Activated CD4-positive, CD25-positive, alpha-beta regulatory T cell (primary cell): ENCODE measurements at regions not wholly inside any gene's neighbourhood (a gene's known extent, or its start where the extent isn't known, plus 50 kb on each side); places are given as distances from the start of the nearest gene placed in this dataset.
"Not testable (repeated sequence)": the region's sequence is repeated elsewhere in the genome, so short reads cannot be mapped to it uniquely, and the experiment has no call there.

Experiments
- DNase-seq, 4 experiments: peaks; one replicate each; lab custom pipeline; 2025; lab: John Stamatoyannopoulos, UW

GRCh38 chr20:5492937-5493336 is 117.9 kb downstream of the GPCPD1 start:
- DNase-seq: no peak

DNA sequence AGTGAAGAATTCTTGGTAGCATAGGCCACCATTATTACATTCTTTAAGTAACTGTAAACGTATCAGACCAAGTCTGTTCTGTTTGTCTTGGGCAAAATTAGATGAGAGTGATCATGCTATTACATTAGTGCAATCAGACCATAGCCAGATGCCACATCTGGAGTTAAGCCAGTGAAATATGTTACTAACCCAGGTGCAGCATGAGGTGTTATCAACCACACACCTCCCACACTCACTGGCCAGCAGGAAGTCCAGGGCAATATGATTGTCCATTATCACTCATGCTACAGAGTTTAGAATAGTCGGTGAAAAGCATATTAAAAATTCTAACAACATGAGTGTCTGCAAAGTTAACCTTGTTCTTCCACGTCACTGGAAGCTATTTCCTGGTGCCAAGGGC is 119.4 kb downstream of the GPCPD1 start:
- DNase-seq: no peak

- DNase-seq: no peak
Observed at GRCh38 chr20:5489601-5490000, 121.2 kb downstream of the GPCPD1 start.

DNA sequence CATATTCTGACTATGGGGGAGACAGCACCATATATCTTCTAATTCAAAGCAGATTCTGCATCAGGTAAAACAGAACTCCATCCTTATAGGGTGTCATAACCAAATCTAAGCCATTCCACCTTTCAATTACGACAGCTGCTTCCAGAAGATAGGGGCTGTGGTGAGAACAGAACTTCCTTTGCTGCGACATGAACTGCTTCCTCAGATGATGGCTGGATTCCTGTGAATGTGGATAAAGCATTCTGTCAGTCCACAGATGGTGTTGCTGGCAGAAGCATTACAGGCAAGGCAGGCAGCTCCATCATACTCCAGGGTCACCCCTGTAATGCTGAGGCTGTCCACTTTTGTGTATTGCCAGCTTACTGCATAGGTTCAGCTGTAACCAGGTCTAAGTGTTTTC is 122.0 kb downstream of the GPCPD1 start:
- no peak for DNase-seq

DNA sequence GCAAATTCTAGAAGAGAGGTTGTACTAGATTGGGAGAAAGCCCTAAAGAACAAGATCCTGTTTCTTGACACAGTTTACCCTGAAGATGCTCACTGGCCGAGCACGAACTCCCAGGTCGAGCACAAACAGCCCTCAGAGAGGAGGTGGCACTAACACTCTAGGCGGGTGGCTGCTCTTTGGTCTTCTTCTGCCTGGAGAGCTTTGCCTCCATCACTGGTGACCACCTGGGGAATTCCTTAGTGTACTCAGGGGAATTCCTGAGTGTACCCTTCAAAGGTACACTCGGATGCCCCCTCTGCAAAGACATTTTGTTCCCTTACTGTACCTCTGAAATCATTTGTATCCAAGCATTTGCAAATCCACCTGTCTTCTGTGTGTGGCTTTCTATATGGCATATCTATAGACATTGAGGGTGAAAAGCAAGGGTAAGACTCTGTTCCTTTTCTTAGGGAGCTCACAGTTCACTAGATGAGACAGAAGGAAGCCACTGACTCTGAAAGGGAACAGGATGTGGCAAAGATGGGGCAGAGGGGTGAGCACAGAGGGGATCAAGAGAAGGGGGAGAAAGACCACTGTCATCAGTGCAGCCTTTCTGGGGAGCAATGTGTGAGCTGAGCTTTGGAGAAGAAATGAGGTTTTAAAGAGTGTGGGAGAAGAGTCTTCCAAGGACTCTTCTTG is 124.3 kb downstream of the GPCPD1 start:
- no peak for DNase-seq

- no peak for DNase-seq
Observed at GRCh38 chr20:5484926-5485325, 125.9 kb downstream of the GPCPD1 start.

- no peak for DNase-seq
Observed at GRCh38 chr20:5484346-5484745, 126.5 kb downstream of the GPCPD1 start.

GRCh38 chr20:5482791-5483190 is 128.0 kb downstream of the GPCPD1 start:
- DNase-seq: no peak

DNA sequence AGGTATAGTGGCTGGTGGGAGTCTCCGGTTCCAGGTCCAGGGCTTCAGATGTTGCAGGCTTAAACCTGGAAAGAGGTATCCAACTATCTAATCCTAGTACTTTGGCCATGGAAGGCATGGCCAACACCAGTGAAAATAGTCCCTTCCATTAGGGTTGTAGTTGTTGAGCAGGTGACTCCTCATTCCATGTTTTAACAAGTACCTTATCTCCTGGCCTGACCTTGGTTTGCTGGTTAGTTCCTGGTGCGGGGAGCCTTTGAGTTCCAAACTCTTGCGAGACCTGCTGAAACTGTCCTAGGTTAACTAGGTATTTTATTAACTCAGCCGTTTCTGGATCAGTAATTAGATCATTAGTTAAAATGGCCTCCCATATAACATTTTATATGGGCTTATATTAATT is 128.9 kb downstream of the GPCPD1 start:
- no peak for DNase-seq

DNA sequence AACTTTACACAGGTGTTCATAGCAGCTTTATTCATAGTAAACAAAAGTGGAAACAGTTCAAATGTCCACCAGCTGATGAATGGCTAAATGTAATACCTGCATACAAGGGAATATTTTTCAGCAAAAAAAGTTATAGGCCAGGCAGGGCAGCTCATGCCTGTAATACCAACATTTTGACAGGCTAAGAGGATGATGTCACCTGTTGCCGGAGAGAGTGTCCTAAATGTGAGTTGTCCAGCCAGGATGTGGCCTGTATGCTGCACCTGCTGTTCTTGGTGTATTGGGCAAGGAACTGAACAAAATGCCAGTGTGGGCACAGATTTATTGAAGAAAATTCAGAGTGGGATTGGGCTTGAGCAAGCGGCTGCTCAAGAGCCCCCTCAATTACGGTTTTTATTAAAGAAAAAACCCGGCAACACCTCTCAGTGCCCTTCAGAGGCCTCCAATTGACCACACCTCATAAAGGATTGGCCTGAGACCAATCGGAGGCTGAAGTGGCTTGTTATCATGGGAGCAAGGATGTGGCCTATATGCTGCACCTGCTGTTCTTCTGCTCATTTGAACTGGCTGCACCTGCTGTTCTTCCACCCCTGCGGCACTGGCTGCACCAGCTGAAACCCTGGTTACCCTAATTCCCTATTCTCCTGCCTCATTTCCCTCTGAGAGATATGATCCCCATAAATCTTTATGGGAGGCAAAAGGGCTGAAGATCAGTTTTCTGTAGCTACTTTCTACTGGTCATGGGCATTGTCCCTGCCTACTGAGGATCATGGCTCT is 129.8 kb downstream of the GPCPD1 start:
- no peak for DNase-seq

GRCh38 chr20:5474646-5475550 is 135.9 kb downstream of the GPCPD1 start:
- DNase-seq: no peak

- DNase-seq: not testable (repeated sequence)
Observed at GRCh38 chr20:5471866-5472265, 138.9 kb downstream of the GPCPD1 start.

GRCh38 chr20:5471368-5471767 is 139.4 kb downstream of the GPCPD1 start:
- no peak for DNase-seq

DNA sequence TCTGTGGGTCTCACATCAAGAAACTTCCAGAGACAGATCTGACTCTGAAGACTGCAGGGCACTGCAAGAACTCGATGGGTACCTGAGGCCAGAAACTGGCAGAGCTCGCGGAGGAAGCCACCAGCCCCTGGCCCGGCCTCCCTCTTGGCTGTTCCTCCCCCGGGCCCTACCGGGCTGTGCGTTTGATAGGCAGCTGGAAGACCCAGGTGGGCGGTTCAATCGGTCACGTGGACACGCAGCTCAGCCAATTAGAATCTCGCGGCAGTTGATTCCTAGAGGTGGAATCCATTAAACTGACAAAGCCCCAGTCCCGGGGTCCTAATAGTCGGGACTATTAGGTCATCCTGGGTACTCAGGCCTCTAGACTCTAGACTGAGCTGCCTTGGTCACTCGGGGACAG is 139.9 kb downstream of the GPCPD1 start:
- no peak for DNase-seq

DNA sequence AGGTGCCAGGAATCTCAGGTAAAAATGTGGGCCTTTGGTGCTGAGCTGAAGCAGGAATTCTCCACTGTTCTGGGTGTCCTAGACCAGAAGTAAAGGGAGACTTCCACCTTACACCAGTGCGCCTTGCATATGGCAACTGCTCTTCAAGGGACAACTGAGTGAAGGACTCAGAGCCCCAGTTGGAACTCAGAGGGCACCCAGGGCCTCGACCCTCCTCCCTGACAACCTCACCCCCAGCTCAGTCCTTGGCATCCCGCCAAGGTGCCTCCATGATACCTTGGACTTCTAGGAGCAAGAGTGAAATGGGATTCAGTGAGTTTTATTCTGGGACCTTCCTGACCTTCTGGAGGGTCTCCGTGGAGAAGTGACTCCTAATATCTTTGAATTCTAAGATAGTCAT is 140.3 kb downstream of the GPCPD1 start:
- DNase-seq: no peak

- no peak for DNase-seq
Observed at GRCh38 chr20:5469111-5469510, 141.7 kb downstream of the GPCPD1 start.

DNA sequence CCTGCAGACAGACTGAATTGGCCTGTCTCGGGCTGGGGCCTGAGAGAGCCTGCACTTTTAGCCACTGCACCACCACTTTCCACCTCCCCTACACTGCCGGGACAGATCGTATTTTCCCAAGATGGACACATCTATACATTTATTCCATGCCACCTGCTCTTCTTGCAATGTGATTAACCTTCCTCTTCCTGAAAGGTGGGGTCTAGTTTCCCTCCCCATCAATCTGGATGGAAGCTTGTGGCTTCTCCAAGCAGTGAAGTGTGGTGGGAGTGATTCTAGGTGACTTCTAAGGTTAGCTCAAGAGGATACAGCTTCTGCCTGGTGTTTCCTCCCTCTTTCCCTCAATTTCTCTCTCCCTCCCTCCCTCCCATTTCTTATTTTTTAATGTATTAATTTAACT is 143.7 kb downstream of the GPCPD1 start:
- no peak for DNase-seq

- DNase-seq: no peak
Observed at GRCh38 chr20:5465604-5465927, 145.2 kb downstream of the GPCPD1 start.

GRCh38 chr20:5464901-5465603 is 145.8 kb downstream of the GPCPD1 start:
- no peak for DNase-seq

GRCh38 chr20:5463007-5463686 is 146.4 kb upstream of the PROKR2 start:
- no peak for DNase-seq

DNA sequence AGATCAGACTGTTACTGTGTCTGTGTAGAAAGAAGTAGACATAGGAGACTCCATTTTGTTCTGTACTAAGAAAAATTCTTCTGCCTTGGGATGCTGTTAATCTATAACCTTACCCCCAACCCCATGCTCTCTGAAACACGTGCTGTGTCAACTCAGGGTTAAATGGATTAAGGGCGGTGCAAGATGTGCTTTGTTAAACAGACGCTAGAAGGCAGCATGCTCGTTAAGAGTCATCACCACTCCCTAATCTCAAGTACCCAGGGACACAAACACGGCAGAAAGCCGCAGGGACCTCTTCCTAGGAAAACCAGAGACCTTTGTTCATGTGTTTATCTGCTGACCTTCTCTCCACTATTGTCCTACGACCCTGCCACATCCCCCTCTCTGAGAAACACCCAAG is 137.0 kb upstream of the PROKR2 start:
- DNase-seq: not testable (repeated sequence)

- not testable (repeated sequence) for DNase-seq
Observed at GRCh38 chr20:5453316-5453715, 136.6 kb upstream of the PROKR2 start.
